ENCODE measurements at regions not wholly inside any gene's neighbourhood (a gene's known extent, or its start where the extent isn't known, plus 50 kb on each side); places are given as distances from the start of the nearest gene placed in this dataset.

DNA sequence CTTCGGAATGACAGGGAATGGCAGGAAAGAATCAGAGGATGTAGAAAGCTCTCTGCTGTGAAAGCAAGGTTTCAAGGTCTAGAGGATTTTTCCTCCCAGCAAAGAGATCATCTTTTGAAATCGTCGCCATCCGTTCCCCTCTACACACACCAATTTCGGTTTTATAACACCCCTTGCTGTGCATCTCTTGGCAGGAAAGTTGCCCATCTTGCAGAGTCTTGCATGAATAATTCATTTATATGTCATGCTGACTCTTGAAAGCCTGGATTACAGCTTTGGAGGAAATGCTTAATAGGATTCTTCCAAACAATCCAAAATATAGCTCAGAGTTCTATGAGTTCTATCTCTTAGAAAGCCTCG, 262.7 kb downstream of the CHL1 start:
- Mint-ChIP-seq H3K4me3 (no peak overlapping the region), H3K36me3 (no peaks in the 10 kb centered on the region), H3K4me1 (ENCODE audit: unreplicated experiment) (peaks cover 11% of the 10 kb centered on the region), H3K27ac (no peak overlapping the region), H3K27me3 (peaks cover 3% of the 10 kb centered on the region), H3K9me3 (no peaks in the 10 kb centered on the region)
- no peak for DNase-seq (ENCODE audit: extremely low spot score, unreplicated experiment)
- TF ChIP-seq, protein P1, sequence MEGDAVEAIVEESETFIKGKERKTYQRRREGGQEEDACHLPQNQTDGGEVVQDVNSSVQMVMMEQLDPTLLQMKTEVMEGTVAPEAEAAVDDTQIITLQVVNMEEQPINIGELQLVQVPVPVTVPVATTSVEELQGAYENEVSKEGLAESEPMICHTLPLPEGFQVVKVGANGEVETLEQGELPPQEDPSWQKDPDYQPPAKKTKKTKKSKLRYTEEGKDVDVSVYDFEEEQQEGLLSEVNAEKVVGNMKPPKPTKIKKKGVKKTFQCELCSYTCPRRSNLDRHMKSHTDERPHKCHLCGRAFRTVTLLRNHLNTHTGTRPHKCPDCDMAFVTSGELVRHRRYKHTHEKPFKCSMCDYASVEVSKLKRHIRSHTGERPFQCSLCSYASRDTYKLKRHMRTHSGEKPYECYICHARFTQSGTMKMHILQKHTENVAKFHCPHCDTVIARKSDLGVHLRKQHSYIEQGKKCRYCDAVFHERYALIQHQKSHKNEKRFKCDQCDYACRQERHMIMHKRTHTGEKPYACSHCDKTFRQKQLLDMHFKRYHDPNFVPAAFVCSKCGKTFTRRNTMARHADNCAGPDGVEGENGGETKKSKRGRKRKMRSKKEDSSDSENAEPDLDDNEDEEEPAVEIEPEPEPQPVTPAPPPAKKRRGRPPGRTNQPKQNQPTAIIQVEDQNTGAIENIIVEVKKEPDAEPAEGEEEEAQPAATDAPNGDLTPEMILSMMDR (conservative IDR thresholded peaks at IDR 0.05), result no peak

DNA sequence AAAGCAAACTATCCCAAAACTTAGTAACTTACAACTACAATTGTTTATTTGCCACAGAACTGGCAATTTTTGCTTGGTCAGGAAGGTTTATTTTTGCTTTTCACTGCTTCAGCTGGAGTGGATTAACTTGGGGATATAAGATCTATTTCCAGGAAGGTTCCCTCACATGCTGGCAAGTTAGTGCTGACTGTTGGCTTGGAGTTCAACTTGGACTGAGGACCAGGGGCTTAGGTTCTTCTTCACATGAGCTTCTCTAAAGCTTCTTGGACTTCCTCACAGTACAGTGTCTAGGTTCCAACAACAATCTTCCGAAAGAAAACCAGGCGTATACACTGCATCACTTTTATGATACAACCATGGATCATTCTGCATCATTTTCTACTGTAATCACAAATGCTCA, 264.4 kb downstream of the CHL1 start:
- DNase-seq (ENCODE audit: extremely low spot score, unreplicated experiment), result no peak
- no peak overlapping the region for H3K27ac Mint-ChIP-seq
- H3K27me3 Mint-ChIP-seq, result peaks cover 3% of the 10 kb centered on the region
- H3K4me3 Mint-ChIP-seq, result no peak overlapping the region
- no peaks in the 10 kb centered on the region for H3K9me3 Mint-ChIP-seq
- TF ChIP-seq, protein P1 (conservative IDR thresholded peaks at IDR 0.05), result no peak
- H3K4me1 Mint-ChIP-seq (ENCODE audit: unreplicated experiment), result peaks cover 11% of the 10 kb centered on the region
- no peaks in the 10 kb centered on the region for H3K36me3 Mint-ChIP-seq

DNA sequence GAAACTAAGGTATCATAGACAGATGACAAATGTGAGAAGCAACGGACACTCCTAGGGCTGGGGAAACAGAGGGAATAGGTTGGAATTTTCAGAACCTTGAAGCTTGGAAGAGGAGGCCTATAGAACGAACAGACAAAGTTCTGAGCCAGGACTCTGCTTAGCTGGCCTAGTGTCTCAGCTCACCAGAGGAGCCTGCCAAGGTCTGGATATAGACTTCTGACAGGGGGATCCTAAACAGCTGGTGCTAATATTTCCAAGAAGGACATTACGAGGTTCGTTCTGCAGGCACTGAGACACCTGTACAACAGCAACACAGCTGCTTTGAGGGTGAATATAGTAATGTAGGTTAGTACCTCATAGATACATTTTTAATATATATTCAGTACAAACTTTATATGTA, 266.3 kb downstream of the CHL1 start:
- peaks cover 3% of the 10 kb centered on the region for H3K27me3 Mint-ChIP-seq
- no peak for DNase-seq (ENCODE audit: extremely low spot score, unreplicated experiment)
- H3K4me3 Mint-ChIP-seq, result no peak overlapping the region
- H3K9me3 Mint-ChIP-seq, result no peaks in the 10 kb centered on the region
- TF ChIP-seq, protein P1 (conservative IDR thresholded peaks at IDR 0.05), result no peak
- no peak overlapping the region for H3K27ac Mint-ChIP-seq
- H3K4me1 Mint-ChIP-seq (ENCODE audit: unreplicated experiment), result peaks cover 11% of the 10 kb centered on the region
- H3K36me3 Mint-ChIP-seq, result no peaks in the 10 kb centered on the region

DNA sequence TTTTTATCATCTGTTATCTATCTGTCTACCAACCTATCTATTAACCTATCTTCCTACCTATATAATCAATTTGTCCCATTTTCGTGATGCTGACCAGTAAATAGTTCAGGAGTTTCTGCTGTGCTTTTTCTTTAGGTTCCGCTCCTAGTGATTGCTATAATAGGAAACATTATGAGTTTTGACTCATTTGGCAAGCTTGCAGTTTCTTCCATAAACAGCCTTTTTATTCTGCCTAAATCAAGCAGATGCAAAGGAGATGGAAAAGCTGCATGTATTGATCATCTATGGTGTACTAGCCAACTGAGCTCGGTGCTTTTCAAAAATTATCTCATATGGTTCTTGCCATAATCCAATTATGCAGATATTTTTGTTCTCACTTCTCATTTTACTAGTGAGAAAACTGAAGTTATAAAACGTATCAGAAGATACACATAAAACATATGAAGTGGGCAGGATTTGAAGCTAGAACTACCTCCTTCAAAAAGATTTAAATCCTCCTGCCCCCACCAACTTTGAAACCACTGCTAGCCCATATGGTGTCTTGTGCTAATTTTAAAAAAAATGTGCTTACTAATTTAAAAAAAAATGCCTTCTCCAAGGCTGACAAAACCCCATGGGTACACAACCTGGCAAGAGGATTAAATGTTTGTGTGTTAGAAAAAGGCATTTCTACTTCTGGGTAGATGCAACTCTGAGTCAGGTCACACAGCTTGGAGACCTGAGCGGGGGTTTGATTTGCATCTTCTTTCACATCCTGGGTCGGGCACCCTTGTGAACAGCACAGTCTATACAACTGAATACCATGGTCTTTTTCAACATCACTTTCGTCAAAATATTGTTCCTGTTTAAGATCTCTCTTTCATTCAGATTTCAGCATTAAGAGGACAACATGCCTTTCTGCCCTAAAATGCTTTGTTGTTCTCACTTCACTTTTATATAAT, 267.0 kb downstream of the CHL1 start:
- TF ChIP-seq, protein P1 (conservative IDR thresholded peaks at IDR 0.05), result no peak
- DNase-seq (ENCODE audit: extremely low spot score, unreplicated experiment), result no peak
- H3K36me3 Mint-ChIP-seq, result no peaks in the 10 kb centered on the region
- H3K27ac Mint-ChIP-seq, result no peak overlapping the region
- H3K9me3 Mint-ChIP-seq, result no peaks in the 10 kb centered on the region
- no peak overlapping the region for H3K4me3 Mint-ChIP-seq
- H3K4me1 Mint-ChIP-seq (ENCODE audit: unreplicated experiment), result peaks cover 10% of the 10 kb centered on the region
- H3K27me3 Mint-ChIP-seq, result peaks cover 3% of the 10 kb centered on the region

DNA sequence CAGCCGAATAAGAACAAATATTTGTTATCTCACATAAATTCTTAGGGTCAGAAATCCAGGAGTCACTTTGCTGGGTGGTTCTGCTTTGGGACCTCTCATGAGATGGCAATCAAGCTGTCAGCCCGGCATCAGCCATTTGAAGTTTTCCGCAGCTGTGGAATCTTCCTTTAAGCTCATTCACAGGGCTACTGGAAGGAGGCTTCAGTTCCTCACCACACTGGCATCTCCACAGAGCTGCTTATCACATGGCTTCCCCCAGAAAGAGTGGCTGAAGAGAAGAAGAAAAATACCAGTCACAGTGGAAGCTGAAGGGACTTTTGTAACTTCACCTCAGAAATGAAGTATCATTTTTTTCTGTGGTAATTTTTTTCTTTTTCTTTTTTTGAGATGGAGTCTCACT, 267.7 kb downstream of the CHL1 start:
- TF ChIP-seq, protein P1 (conservative IDR thresholded peaks at IDR 0.05), result no peak
- H3K4me3 Mint-ChIP-seq, result no peak overlapping the region
- H3K9me3 Mint-ChIP-seq, result no peaks in the 10 kb centered on the region
- H3K36me3 Mint-ChIP-seq, result no peaks in the 10 kb centered on the region
- DNase-seq (ENCODE audit: extremely low spot score, unreplicated experiment), result no peak
- no peak overlapping the region for H3K27ac Mint-ChIP-seq
- H3K27me3 Mint-ChIP-seq, result peaks cover 3% of the 10 kb centered on the region
- H3K4me1 Mint-ChIP-seq (ENCODE audit: unreplicated experiment), result peaks cover 3% of the 10 kb centered on the region

Data from type B pancreatic cell (in vitro differentiated cells).